HG02623 (cell line): ENCODE measurements at regions not wholly inside any gene's neighbourhood (a gene's known extent, or its start where the extent isn't known, plus 50 kb on each side); places are given as distances from the start of the nearest gene placed in this dataset.

Experiments used
- ATAC-seq: cut with Tn5 transposase; IDR thresholded peaks from one replicate; pipeline ENCODE4 v1.9.1; 2021; ENCODE audit warnings: moderate library complexity; ENCODE audit not compliant: unreplicated experiment

- no peak for ATAC-seq
Measured at GRCh38 chr16:17828012-17828411, 357.3 kb upstream of the XYLT1 start.

- ATAC-seq = no peak
Measured at GRCh38 chr16:17827313-17827712, 356.6 kb upstream of the XYLT1 start.

- no peak for ATAC-seq
Measured at GRCh38 chr16:17817943-17818342, 347.2 kb upstream of the XYLT1 start.

- no peak for ATAC-seq
Measured at GRCh38 chr16:17817260-17817659, 346.5 kb upstream of the XYLT1 start.

- no peak for ATAC-seq
Measured at GRCh38 chr16:17812771-17813170, 342.0 kb upstream of the XYLT1 start.

GRCh38 chr16:17804857-17805256 is 334.1 kb upstream of the XYLT1 start:
- no peak for ATAC-seq

- ATAC-seq = no peak
Measured at GRCh38 chr16:17803625-17804410, 333.1 kb upstream of the XYLT1 start.

GRCh38 chr16:17802571-17802970 is 331.8 kb upstream of the XYLT1 start:
- no peak for ATAC-seq

GRCh38 chr16:17801068-17801467 is 330.3 kb upstream of the XYLT1 start:
- ATAC-seq = no peak

- no peak for ATAC-seq
Measured at GRCh38 chr16:17798716-17799115, 328.0 kb upstream of the XYLT1 start.

- no peak for ATAC-seq
Measured at GRCh38 chr16:17793354-17793753, 322.6 kb upstream of the XYLT1 start.

- ATAC-seq = no peak
Measured at GRCh38 chr16:17784073-17784472, 313.3 kb upstream of the XYLT1 start.

GRCh38 chr16:17780181-17780580 is 309.4 kb upstream of the XYLT1 start:
- no peak for ATAC-seq

GRCh38 chr16:17777408-17777863 is 306.7 kb upstream of the XYLT1 start:
- no peak for ATAC-seq

- no peak for ATAC-seq
Measured at GRCh38 chr16:17776888-17777287, 306.1 kb upstream of the XYLT1 start.

- ATAC-seq = no peak
Measured at GRCh38 chr16:17776465-17776864, 305.7 kb upstream of the XYLT1 start.

GRCh38 chr16:17775061-17775460 is 304.3 kb upstream of the XYLT1 start:
- ATAC-seq = no peak

- ATAC-seq = no peak
Measured at GRCh38 chr16:17773698-17774101, 302.9 kb upstream of the XYLT1 start.

- no peak for ATAC-seq
Measured at GRCh38 chr16:17770104-17770503, 299.3 kb upstream of the XYLT1 start.

- no peak for ATAC-seq
Measured at GRCh38 chr16:17769065-17769464, 298.3 kb upstream of the XYLT1 start.

GRCh38 chr16:17768257-17768656 is 297.5 kb upstream of the XYLT1 start:
- no peak for ATAC-seq

- ATAC-seq = no peak
Measured at GRCh38 chr16:17766012-17766411, 295.3 kb upstream of the XYLT1 start.
